ENCODE measurements at regions not wholly inside any gene's neighbourhood (a gene's known extent, or its start where the extent isn't known, plus 50 kb on each side); places are given as distances from the start of the nearest gene placed in this dataset.

DNA sequence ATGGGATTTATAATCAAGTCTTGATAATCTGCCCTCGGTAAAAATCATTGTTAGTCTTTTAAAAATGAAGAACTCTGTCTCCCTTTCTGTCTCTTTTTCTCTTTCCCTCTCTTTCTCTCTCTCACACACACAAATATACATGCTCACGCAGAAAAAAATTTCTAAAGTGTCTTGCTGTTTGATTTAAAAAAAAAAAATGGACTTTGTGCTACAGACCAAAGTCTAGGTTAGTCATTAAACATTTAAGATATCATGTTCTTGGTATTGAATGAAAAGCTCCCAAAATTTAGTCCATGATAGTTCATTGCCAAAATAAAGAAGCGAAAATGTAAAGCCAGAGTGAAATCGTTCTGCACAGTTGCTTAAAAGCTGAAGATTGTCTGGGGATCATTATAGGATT lies 665.8 kb downstream of the SORCS1 start:
- peaks cover 0 to 7% (median 0%) of the 10 kb centered on the region in 8 donors for H3K9me3 ChIP-seq
- TF ChIP-seq POLR2A (IDR thresholded peaks at IDR 0.05) (no peak), POLR2AphosphoS5 (IDR thresholded peaks at IDR 0.05) (no peak)
- TF ChIP-seq, protein P1, sequence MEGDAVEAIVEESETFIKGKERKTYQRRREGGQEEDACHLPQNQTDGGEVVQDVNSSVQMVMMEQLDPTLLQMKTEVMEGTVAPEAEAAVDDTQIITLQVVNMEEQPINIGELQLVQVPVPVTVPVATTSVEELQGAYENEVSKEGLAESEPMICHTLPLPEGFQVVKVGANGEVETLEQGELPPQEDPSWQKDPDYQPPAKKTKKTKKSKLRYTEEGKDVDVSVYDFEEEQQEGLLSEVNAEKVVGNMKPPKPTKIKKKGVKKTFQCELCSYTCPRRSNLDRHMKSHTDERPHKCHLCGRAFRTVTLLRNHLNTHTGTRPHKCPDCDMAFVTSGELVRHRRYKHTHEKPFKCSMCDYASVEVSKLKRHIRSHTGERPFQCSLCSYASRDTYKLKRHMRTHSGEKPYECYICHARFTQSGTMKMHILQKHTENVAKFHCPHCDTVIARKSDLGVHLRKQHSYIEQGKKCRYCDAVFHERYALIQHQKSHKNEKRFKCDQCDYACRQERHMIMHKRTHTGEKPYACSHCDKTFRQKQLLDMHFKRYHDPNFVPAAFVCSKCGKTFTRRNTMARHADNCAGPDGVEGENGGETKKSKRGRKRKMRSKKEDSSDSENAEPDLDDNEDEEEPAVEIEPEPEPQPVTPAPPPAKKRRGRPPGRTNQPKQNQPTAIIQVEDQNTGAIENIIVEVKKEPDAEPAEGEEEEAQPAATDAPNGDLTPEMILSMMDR (IDR thresholded peaks at IDR 0.05 in 8 of 11, conservative IDR thresholded peaks at IDR 0.05 in 3 of 11), result no peak
- WGBS, 5 donors, result 69 to 91% (median 78%) methylated on average over 4 of the region's 4 CpGs
- H3K4me1 ChIP-seq, result no peaks in the 10 kb centered on the region
- DNase-seq, result no peak
- H3K4me3 ChIP-seq, result no peak overlapping the region
- no peaks in the 10 kb centered on the region for H3K27me3 ChIP-seq (replicated peaks in 1 of 7)
- no peak overlapping the region for H3K27ac ChIP-seq
- intact Hi-C loops (cut with DNase I; ENCODE audit: low total_unique reads), result no loop called here
- no peaks in the 10 kb centered on the region for H3K36me3 ChIP-seq

DNA sequence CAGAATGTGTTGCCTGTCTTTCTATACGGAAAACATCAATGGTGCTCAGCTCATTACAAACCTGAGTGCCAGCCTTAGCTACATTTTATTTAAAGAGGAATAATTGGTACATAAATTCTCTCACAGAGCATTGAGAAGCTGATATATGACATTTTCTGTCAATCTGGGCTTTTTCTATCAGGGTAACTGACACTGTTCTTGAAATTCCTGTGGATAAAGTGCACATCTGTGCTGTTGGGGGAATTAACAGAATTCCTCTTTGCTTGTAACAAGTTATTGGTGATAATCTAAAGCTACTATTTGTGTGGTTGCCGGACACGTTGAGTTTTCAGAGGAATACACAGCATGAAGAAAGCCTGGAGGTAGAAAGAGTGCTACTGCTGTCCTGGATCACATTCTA lies 668.6 kb downstream of the SORCS1 start:
- Histone ChIP-seq H3K36me3 (no peaks in the 10 kb centered on the region), H3K27ac (no peak overlapping the region), H3K9me3 (peaks cover 0 to 7% (median 0%) of the 10 kb centered on the region in 8 donors), H3K4me1 (no peaks in the 10 kb centered on the region), H3K27me3 (replicated peaks in 1 of 7) (no peaks in the 10 kb centered on the region), H3K4me3 (no peak overlapping the region)
- intact Hi-C loops (cut with DNase I; ENCODE audit: low total_unique reads), result no loop called here
- 81 to 89% (median 83%) methylated on average over 3 of the region's 3 CpGs for WGBS, 5 donors
- no peak for DNase-seq
- TF ChIP-seq, protein P1 (IDR thresholded peaks at IDR 0.05 in 8 of 11, conservative IDR thresholded peaks at IDR 0.05 in 3 of 11), result no peak
- TF ChIP-seq POLR2AphosphoS5 (IDR thresholded peaks at IDR 0.05) (no peak), POLR2A (IDR thresholded peaks at IDR 0.05) (no peak)

DNA sequence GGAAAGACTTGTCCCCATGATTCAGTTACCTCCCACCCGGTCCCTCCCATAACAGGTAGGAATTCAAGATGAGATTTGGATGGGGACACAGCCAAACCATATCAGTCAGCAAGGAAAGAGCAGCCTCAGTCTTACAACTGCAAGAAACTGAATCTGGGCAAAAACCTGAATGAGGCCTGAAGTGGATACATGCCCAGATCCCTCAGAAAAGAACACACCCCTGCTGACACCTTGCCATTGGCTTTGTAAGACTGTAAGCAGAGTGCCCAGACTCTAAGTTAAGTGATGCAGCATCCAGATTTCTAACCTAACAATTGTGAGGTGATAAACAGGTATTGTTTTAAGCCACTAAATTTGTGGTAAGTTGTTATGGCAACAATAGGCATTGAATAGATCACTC lies 670.8 kb downstream of the SORCS1 start:
- Histone ChIP-seq H3K9me3 (peaks cover 0 to 4% (median 0%) of the 10 kb centered on the region in 8 donors), H3K4me3 (no peak overlapping the region), H3K27ac (no peak overlapping the region), H3K27me3 (replicated peaks in 1 of 7) (no peaks in the 10 kb centered on the region), H3K4me1 (no peaks in the 10 kb centered on the region), H3K36me3 (no peaks in the 10 kb centered on the region)
- 79 to 100% (median 84%) methylated on average over 1 of the region's 1 CpG for WGBS, 5 donors
- TF ChIP-seq, protein P1 (IDR thresholded peaks at IDR 0.05 in 8 of 11, conservative IDR thresholded peaks at IDR 0.05 in 3 of 11), result no peak
- TF ChIP-seq POLR2A (IDR thresholded peaks at IDR 0.05) (no peak), POLR2AphosphoS5 (IDR thresholded peaks at IDR 0.05) (no peak)
- no peak for DNase-seq
- intact Hi-C loops (cut with DNase I; ENCODE audit: low total_unique reads), result no loop called here

DNA sequence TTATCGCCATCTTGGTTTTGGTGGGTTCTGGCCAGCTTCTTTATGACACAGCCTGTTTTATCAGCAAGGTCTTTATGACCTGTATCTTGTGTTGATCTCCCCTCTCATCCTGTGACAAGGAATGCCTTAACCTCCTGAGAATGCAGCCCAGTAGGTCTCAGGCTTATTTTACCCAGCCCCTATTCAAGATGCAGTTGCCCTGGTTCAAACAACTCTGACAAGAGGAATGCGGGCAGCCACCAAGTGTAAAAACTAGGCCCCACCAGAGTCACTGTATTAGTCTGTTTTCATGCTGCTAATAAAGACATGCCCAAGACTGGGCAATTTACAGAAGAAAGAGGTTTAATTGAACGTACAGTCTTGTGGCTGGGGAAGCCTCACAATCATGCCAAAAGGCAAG lies 671.3 kb downstream of the SORCS1 start:
- intact Hi-C loops (cut with DNase I; ENCODE audit: low total_unique reads), result no loop called here
- Histone ChIP-seq H3K4me3 (no peak overlapping the region), H3K9me3 (peaks cover 0 to 4% (median 0%) of the 10 kb centered on the region in 8 donors), H3K27me3 (replicated peaks in 1 of 7) (no peaks in the 10 kb centered on the region), H3K4me1 (no peaks in the 10 kb centered on the region), H3K36me3 (no peaks in the 10 kb centered on the region), H3K27ac (no peak overlapping the region)
- no peak for TF ChIP-seq POLR2AphosphoS5 (IDR thresholded peaks at IDR 0.05)
- TF ChIP-seq, protein P1 (IDR thresholded peaks at IDR 0.05 in 8 of 11, conservative IDR thresholded peaks at IDR 0.05 in 3 of 11), result no peak
- TF ChIP-seq POLR2A (IDR thresholded peaks at IDR 0.05), result no peak
- WGBS, 5 donors, result 75 to 87% (median 83%) methylated on average over 3 of the region's 3 CpGs
- DNase-seq, result no peak

Measured in spleen (tissue), 11 donors.